ENCODE measurements at regions not wholly inside any gene's neighbourhood (a gene's known extent, or its start where the extent isn't known, plus 50 kb on each side); places are given as distances from the start of the nearest gene placed in this dataset.

DNA sequence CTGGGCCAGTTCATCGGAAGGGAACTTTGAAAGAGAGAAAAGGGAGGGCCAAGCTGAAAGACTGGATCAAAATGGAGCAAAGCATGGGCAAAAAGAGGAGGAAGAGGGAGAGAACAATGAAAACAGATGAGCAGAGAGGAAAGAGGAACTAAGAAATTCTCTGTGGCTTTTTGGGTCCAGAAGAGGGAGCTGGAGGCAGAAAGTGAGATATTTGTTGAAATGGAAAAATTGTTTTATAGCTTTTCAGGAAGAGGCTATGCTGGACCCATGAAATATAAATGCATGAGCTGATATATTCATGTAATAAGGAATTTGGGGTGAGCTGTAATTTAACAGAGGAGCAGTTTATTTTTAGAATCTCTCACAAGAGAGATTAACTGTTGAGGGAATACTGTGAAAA is 457.3 kb downstream of the DMAC1 start:
- TF ChIP-seq, protein P1, sequence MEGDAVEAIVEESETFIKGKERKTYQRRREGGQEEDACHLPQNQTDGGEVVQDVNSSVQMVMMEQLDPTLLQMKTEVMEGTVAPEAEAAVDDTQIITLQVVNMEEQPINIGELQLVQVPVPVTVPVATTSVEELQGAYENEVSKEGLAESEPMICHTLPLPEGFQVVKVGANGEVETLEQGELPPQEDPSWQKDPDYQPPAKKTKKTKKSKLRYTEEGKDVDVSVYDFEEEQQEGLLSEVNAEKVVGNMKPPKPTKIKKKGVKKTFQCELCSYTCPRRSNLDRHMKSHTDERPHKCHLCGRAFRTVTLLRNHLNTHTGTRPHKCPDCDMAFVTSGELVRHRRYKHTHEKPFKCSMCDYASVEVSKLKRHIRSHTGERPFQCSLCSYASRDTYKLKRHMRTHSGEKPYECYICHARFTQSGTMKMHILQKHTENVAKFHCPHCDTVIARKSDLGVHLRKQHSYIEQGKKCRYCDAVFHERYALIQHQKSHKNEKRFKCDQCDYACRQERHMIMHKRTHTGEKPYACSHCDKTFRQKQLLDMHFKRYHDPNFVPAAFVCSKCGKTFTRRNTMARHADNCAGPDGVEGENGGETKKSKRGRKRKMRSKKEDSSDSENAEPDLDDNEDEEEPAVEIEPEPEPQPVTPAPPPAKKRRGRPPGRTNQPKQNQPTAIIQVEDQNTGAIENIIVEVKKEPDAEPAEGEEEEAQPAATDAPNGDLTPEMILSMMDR (IDR thresholded peaks at IDR 0.05; ENCODE audit: control insufficient read depth, insufficient read depth, low read depth, low read length, missing control alignments) = peak; percentile 37

DNA sequence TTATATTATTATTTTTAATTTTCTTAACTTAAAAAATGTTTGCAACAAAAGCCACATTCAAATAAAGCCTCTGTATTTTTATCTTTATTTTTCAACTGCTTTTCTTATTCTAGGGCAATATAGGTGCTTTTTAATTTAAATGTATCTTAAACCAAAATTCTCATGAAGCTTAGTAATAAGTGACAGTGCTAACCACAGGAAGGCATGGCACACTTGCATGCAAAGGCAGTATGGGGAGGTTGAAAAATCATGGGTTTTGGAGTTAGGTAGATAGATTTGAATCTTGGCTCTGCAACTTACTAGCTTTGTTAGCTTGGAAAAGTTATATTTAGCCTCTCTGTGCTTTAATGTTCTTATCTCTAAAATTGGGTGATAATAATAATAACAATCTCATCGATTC is 458.0 kb downstream of the DMAC1 start:
- TF ChIP-seq, protein P1 (IDR thresholded peaks at IDR 0.05; ENCODE audit: control insufficient read depth, insufficient read depth, low read depth, low read length, missing control alignments) = no peak
- no peak for DNase-seq (ENCODE audit: low read depth)
- H3K4me3 ChIP-seq (ENCODE audit: control insufficient read depth, low read depth, low read length) = no peak overlapping the region

More for the DNA sequence above, 457.3 kb downstream of the DMAC1 start:
- no peak for DNase-seq (ENCODE audit: low read depth)
- no peak overlapping the region for H3K4me3 ChIP-seq (ENCODE audit: control insufficient read depth, low read depth, low read length)

DNA sequence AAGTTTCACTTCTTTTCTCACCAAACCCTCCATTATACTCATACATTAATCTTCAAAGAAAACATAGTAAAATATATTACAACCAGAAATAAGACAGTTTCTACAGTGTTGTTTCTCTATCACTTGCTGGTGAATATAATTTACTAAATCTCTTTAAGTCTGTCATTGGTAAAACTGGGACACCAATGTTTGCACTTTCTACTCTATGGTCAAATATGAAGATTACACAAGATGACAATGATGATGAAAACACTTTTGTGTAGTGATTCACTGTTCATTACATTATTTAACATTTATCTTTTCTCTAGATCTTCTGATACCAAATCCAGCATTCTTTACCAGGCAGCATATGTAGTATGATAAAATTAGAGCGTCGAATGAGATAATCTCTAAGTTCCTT is 459.1 kb downstream of the DMAC1 start:
- no peak overlapping the region for H3K4me3 ChIP-seq (ENCODE audit: control insufficient read depth, low read depth, low read length)
- DNase-seq (ENCODE audit: low read depth) = no peak
- TF ChIP-seq, protein P1 (IDR thresholded peaks at IDR 0.05; ENCODE audit: control insufficient read depth, insufficient read depth, low read depth, low read length, missing control alignments) = no peak

DNA sequence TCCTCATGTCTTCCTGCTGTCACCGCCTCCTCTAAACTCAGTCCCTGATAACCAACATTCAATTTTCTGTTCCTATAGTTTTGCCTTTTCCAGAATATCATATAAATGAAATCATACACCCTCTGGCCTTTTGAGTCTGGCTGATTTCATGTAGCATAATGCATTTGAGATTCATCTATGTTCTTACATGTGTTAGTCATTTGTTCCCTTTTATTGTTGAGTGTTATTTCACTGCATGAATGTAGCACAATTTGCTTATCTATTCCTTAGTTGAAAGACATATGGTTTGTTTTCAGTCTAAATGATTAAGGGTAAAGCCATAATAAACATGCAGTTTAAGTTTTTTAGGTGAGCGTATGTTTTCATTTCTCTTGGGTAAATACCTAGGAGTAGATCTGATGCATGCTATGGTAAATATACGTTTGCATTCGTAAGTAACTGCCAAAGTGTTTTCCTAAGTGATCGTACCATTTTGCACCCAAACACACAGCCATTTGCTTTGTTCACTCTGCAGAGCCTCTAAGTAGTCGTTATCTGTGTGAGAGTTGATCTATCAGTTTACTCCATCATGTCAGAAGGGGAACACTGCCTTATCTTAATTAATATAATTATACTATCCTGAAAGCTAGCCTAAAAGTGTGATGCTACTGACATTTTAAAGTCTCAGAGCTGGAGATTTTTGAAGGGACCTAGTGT is 460.8 kb downstream of the DMAC1 start:
- no peak for DNase-seq (ENCODE audit: low read depth)
- TF ChIP-seq, protein P1 (IDR thresholded peaks at IDR 0.05; ENCODE audit: control insufficient read depth, insufficient read depth, low read depth, low read length, missing control alignments) = no peak
- no peak overlapping the region for H3K4me3 ChIP-seq (ENCODE audit: control insufficient read depth, low read depth, low read length)

DNA sequence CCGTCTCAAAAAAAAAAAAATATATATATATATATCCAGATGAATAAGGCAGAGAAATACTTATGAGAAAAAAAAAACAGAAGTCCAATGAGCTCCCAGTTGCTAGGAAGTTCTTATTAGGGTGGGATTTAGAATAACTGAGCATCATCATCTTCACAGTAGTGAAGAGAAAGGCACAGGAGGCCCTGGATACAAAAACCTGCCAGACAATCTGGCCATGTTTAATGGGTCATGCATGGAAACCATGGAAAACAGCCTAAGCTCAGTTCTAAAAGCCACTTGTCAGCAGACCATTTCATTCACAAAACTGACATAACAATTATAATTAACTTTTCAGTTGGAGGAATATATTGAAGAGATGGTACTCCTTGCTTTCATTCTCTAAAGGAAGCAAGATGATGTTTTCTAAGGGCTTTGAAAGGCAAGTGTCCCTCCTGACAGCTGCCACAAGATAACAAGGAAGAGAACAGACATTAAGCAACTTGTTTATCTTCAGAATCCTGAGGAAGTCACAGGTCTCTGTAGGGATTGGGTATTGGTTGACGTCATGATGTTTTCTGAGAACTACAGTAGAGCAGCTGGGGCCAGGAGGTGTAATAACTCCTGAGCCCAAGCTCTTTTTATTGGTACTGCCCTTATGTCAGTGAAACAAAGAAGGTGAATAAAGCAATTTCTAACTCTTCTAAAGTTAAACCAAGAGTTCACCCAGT is 463.1 kb downstream of the DMAC1 start:
- TF ChIP-seq, protein P1 (IDR thresholded peaks at IDR 0.05; ENCODE audit: control insufficient read depth, insufficient read depth, low read depth, low read length, missing control alignments) = no peak
- H3K4me3 ChIP-seq (ENCODE audit: control insufficient read depth, low read depth, low read length) = no peak overlapping the region
- no peak for DNase-seq (ENCODE audit: low read depth)

DNA sequence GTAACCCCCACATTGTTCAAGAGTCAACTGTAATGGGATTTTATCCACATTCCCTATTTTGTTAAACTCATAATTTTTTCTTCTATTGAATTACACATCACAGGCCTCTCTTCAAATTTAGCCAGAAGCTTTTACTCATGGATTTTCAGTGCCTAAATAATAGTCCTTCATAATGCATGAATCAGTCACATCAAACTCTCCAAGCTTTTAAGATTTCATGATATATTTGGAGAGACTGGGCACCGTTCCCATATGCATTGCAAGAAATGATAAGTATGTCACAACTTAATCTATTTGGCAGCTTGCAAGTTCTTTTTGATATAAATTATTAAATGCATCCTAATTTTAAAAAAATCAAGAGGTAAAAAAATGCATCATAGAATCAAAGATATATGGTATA is 465.9 kb downstream of the DMAC1 start:
- TF ChIP-seq, protein P1 (IDR thresholded peaks at IDR 0.05; ENCODE audit: control insufficient read depth, insufficient read depth, low read depth, low read length, missing control alignments) = no peak
- DNase-seq (ENCODE audit: low read depth) = no peak
- no peak overlapping the region for H3K4me3 ChIP-seq (ENCODE audit: control insufficient read depth, low read depth, low read length)
